OCI-LY7 (cell line): ENCODE measurements at regions not wholly inside any gene's neighbourhood (a gene's known extent, or its start where the extent isn't known, plus 50 kb on each side); places are given as distances from the start of the nearest gene placed in this dataset.

Experiments
- BruUV-seq: library from RNA; stranded (reverse); fragments of 400-500 nt; replicated peaks from 2 replicates; lab custom pipeline; 2021; lab: Mats Ljungman, UMichigan
- CTCF ChIA-PET: fragments of 300-600 bp; sonication (Branson Sonifier 250); formaldehyde crosslinking; loops from one replicate; lab custom pipeline; 2022; ENCODE audit warnings: antibody characterized with exemption; ENCODE audit not compliant: unreplicated experiment; lab: Charles Lee
- POLR2A ChIA-PET: fragments of 300-600 bp; sonication (Branson Sonifier 250); formaldehyde crosslinking; loops from one replicate; lab custom pipeline; 2022; ENCODE audit warnings: antibody characterized with exemption; lab: Charles Lee
- DNase-seq: peaks from one replicate; pipeline ENCODE4 v3.0.0-alpha.2; 2015; ENCODE audit warnings: low spot score
- H2AFZ ChIP-seq: fragments of 200-600 bp; sonication (generic), shearing (Covaris generic); 2 replicates; pipeline ENCODE4 v1.6.1; 2014; ENCODE audit warnings: mild to moderate bottlenecking, antibody characterized with exemption, low read length, moderate library complexity
- H3K27ac ChIP-seq: fragments of 200-600 bp; sonication (generic); 2 replicates; pipeline ENCODE4 v1.5.1; 2014; ENCODE audit warnings: mixed run types, low read depth, mild to moderate bottlenecking, moderate library complexity, low read length, inconsistent platforms; ENCODE audit not compliant: poor library complexity, severe bottlenecking
- H3K36me3 ChIP-seq: fragments of 200-600 bp; sonication (generic); 2 replicates; pipeline ENCODE4 v1.6.1; 2014; ENCODE audit warnings: mild to moderate bottlenecking, antibody characterized with exemption, low read length, moderate library complexity, mixed read lengths; ENCODE audit not compliant: insufficient read depth
- H3K4me1 ChIP-seq: fragments of 200-600 bp; sonication (generic); 2 replicates; pipeline ENCODE4 v1.5.1; 2014; ENCODE audit warnings: mild to moderate bottlenecking, low read length; ENCODE audit not compliant: insufficient read depth, poor library complexity, severe bottlenecking
- H3K4me2 ChIP-seq: fragments of 200-600 bp; sonication (generic); 2 replicates; pipeline ENCODE4 v1.6.1; 2014; ENCODE audit warnings: mild to moderate bottlenecking, low read length
- H3K4me3 ChIP-seq: fragments of 200-600 bp; sonication (generic); 2 replicates; pipeline ENCODE4 v1.5.1; 2014; ENCODE audit warnings: mild to moderate bottlenecking, low read depth, low read length; ENCODE audit not compliant: poor library complexity, severe bottlenecking
- H3K79me2 ChIP-seq: fragments of 200-600 bp; sonication (generic); 2 replicates; pipeline ENCODE4 v1.6.1; 2016; ENCODE audit warnings: low read depth, mild to moderate bottlenecking, low read length, moderate library complexity, mixed read lengths; ENCODE audit not compliant: insufficient read depth
- H3K9me2 ChIP-seq: fragments of 200-600 bp; sonication (generic); 2 replicates; pipeline ENCODE4 v1.6.1; 2016; ENCODE audit warnings: mild to moderate bottlenecking, low read length, mixed read lengths; ENCODE audit not compliant: insufficient read depth
- H3K9me3 ChIP-seq: fragments of 200-600 bp; sonication (generic); 2 replicates; pipeline ENCODE4 v1.6.1; 2014; ENCODE audit warnings: mild to moderate bottlenecking, mixed run types, low read length, mixed read lengths
- H4K20me1 ChIP-seq: fragments of 200-600 bp; sonication (generic); 2 replicates; pipeline ENCODE4 v1.6.1; 2014; ENCODE audit warnings: mild to moderate bottlenecking, antibody characterized with exemption, low read length, moderate library complexity, mixed read lengths; ENCODE audit not compliant: insufficient read depth
- EZH2phosphoT487 ChIP-seq: fragments of 200-600 bp; sonication (generic); IDR thresholded peaks from 2 replicates; pipeline ENCODE4 v1.6.1; 2018; ENCODE audit warnings: low read depth, borderline replicate concordance, mild to moderate bottlenecking, mixed run types, antibody characterized with exemption, low read length, moderate library complexity, mixed read lengths
- intact Hi-C: fragments of 100-400 bp; cut with micrococcal nuclease; formaldehyde crosslinking; loops from one replicate; pipeline ENCODE4 v1.10.0; 2022; ENCODE audit not compliant: unreplicated experiment
- TF ChIP-seq, protein P1 (sequence below): fragments of 200-600 bp; sonication (generic); conservative IDR thresholded peaks from 2 replicates; pipeline ENCODE4 v1.5.1; 2014; ENCODE audit warnings: mild to moderate bottlenecking, antibody characterized with exemption, low read length, moderate library complexity, mixed read lengths

DNA sequence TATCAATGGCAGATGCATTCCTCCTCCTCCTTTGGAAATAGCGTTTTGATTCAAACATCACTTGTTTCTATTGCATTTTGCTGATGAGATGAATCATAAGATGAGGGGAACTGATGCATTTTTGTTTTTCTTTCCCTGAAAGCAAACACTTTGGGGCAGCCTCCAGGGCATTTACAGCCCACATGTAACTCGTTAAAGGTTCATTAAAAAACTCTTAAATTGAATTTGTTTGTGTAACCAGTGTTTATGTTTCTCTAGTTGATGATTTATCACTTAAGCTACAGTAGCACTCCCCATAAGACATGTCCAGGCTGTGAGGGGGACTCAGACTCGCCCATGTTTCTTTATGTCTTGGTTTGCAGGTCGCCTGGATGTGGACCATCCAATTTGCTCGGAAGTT lies 246.1 kb upstream of the ANKH start:
- no peak overlapping the region for H2AFZ ChIP-seq
- intact Hi-C loops: no loop called here
- H3K9me2 ChIP-seq: no peaks in the 10 kb centered on the region
- BruUV-seq: no TSS peak
- no peak overlapping the region for H3K27ac ChIP-seq
- H4K20me1 ChIP-seq: no peaks in the 10 kb centered on the region
- no peak for TF ChIP-seq EZH2phosphoT487
- TF ChIP-seq, protein P1, sequence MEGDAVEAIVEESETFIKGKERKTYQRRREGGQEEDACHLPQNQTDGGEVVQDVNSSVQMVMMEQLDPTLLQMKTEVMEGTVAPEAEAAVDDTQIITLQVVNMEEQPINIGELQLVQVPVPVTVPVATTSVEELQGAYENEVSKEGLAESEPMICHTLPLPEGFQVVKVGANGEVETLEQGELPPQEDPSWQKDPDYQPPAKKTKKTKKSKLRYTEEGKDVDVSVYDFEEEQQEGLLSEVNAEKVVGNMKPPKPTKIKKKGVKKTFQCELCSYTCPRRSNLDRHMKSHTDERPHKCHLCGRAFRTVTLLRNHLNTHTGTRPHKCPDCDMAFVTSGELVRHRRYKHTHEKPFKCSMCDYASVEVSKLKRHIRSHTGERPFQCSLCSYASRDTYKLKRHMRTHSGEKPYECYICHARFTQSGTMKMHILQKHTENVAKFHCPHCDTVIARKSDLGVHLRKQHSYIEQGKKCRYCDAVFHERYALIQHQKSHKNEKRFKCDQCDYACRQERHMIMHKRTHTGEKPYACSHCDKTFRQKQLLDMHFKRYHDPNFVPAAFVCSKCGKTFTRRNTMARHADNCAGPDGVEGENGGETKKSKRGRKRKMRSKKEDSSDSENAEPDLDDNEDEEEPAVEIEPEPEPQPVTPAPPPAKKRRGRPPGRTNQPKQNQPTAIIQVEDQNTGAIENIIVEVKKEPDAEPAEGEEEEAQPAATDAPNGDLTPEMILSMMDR: no peak
- DNase-seq: no peak
- H3K36me3 ChIP-seq: no peaks in the 10 kb centered on the region
- no peak overlapping the region for H3K4me3 ChIP-seq
- no peaks in the 10 kb centered on the region for H3K4me1 ChIP-seq
- POLR2A ChIA-PET: no interaction called here
- H3K4me2 ChIP-seq: no peak overlapping the region
- CTCF ChIA-PET: no interaction called here
- no peaks in the 10 kb centered on the region for H3K79me2 ChIP-seq
- H3K9me3 ChIP-seq: no peaks in the 10 kb centered on the region

DNA sequence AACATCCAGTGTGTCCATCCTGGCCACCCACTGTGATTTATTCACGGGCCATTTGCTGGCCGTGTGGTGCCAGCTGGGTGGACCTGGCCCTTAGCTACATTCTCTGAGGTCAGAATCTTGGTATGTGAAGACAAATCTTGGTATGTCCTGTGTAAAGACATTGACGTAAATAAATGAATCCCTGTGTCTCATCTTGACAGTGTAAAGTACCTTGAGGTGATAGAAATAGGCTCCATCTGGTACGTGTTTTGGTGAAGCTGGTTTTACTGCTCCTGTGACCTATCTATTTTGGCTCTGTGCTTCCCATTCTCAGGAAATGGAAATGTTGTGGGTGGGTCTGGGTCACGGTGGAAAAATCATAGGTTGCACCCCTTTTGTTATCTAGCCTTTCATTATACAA lies 245.4 kb upstream of the ANKH start:
- no peak overlapping the region for H2AFZ ChIP-seq
- no peak overlapping the region for H3K4me3 ChIP-seq
- no peaks in the 10 kb centered on the region for H3K9me3 ChIP-seq
- ChIA-PET POLR2A (no interaction called here), CTCF (no interaction called here)
- intact Hi-C loops: no loop called here
- no peak overlapping the region for H3K27ac ChIP-seq
- no peak for DNase-seq
- no peaks in the 10 kb centered on the region for H3K36me3 ChIP-seq
- H3K9me2 ChIP-seq: no peaks in the 10 kb centered on the region
- H3K79me2 ChIP-seq: no peaks in the 10 kb centered on the region
- H4K20me1 ChIP-seq: no peaks in the 10 kb centered on the region
- H3K4me1 ChIP-seq: no peaks in the 10 kb centered on the region
- no peak overlapping the region for H3K4me2 ChIP-seq
- TF ChIP-seq EZH2phosphoT487: no peak
- BruUV-seq: no TSS peak

- DNase-seq: no peak
- TF ChIP-seq, protein P1: no peak
- TF ChIP-seq EZH2phosphoT487: no peak
- BruUV-seq: no TSS peak
- Histone ChIP-seq H3K79me2 (no peaks in the 10 kb centered on the region), H3K4me2 (no peak overlapping the region), H3K9me2 (no peaks in the 10 kb centered on the region), H3K4me1 (no peaks in the 10 kb centered on the region), H3K27ac (no peak overlapping the region), H4K20me1 (no peaks in the 10 kb centered on the region), H3K9me3 (no peaks in the 10 kb centered on the region), H3K36me3 (no peaks in the 10 kb centered on the region), H3K4me3 (no peak overlapping the region), H2AFZ (no peak overlapping the region)
- CTCF ChIA-PET: interaction anchor here (0.5 kb wide), 1 partner anchor 331 kb away, joined by 3 read pairs; no protein-coding TSS in a partner anchor
- POLR2A ChIA-PET: no interaction called here
- intact Hi-C loops: no loop called here
Observed at GRCh38 chr5:15106530-15107283, 235.1 kb upstream of the ANKH start.
